ENCODE measurements at regions not wholly inside any gene's neighbourhood (a gene's known extent, or its start where the extent isn't known, plus 50 kb on each side); places are given as distances from the start of the nearest gene placed in this dataset.

- no peaks in the 10 kb centered on the region for H3K36me3 Mint-ChIP-seq (ENCODE audit: low read depth)
- H3K27me3 Mint-ChIP-seq (ENCODE audit: low read depth), result no peaks in the 10 kb centered on the region
- H3K4me3 Mint-ChIP-seq (ENCODE audit: unreplicated experiment), result no peak overlapping the region
- DNase-seq (ENCODE audit: low spot score), result no peak
- no peaks in the 10 kb centered on the region for H3K4me1 Mint-ChIP-seq (ENCODE audit: low read depth)
- no peak for TF ChIP-seq CTCF (IDR thresholded peaks at IDR 0.05)
- no peak overlapping the region for H3K27ac Mint-ChIP-seq (ENCODE audit: unreplicated experiment)
- peaks cover 2% of the 10 kb centered on the region for H3K9me3 Mint-ChIP-seq (ENCODE audit: low read depth)
Observed at GRCh38 chr2:144054911-144055310, 465.0 kb downstream of the ZEB2 start.

- peaks cover 7% of the 10 kb centered on the region for H3K4me1 Mint-ChIP-seq (ENCODE audit: low read depth)
- TF ChIP-seq CTCF (IDR thresholded peaks at IDR 0.05), result no peak
- H3K27me3 Mint-ChIP-seq (ENCODE audit: low read depth), result no peaks in the 10 kb centered on the region
- H3K27ac Mint-ChIP-seq (ENCODE audit: unreplicated experiment), result no peak overlapping the region
- no peak for DNase-seq (ENCODE audit: low spot score)
- H3K4me3 Mint-ChIP-seq (ENCODE audit: unreplicated experiment), result no peak overlapping the region
- no peaks in the 10 kb centered on the region for H3K36me3 Mint-ChIP-seq (ENCODE audit: low read depth)
- H3K9me3 Mint-ChIP-seq (ENCODE audit: low read depth), result no peaks in the 10 kb centered on the region
Observed at GRCh38 chr2:144052083-144052482, 467.8 kb downstream of the ZEB2 start.

GRCh38 chr2:144049137-144049536 lies 470.8 kb downstream of the ZEB2 start:
- TF ChIP-seq CTCF (IDR thresholded peaks at IDR 0.05), result no peak
- no peaks in the 10 kb centered on the region for H3K9me3 Mint-ChIP-seq (ENCODE audit: low read depth)
- H3K36me3 Mint-ChIP-seq (ENCODE audit: low read depth), result no peaks in the 10 kb centered on the region
- peaks cover 7% of the 10 kb centered on the region for H3K4me1 Mint-ChIP-seq (ENCODE audit: low read depth)
- H3K27me3 Mint-ChIP-seq (ENCODE audit: low read depth), result no peaks in the 10 kb centered on the region
- H3K27ac Mint-ChIP-seq (ENCODE audit: unreplicated experiment), result no peak overlapping the region
- no peak overlapping the region for H3K4me3 Mint-ChIP-seq (ENCODE audit: unreplicated experiment)
- DNase-seq (ENCODE audit: low spot score), result no peak

- no peak for DNase-seq (ENCODE audit: low spot score)
- Mint-ChIP-seq H3K4me1 (ENCODE audit: low read depth) (peaks cover 7% of the 10 kb centered on the region), H3K27me3 (ENCODE audit: low read depth) (no peaks in the 10 kb centered on the region), H3K27ac (ENCODE audit: unreplicated experiment) (no peak overlapping the region), H3K9me3 (ENCODE audit: low read depth) (no peaks in the 10 kb centered on the region), H3K4me3 (ENCODE audit: unreplicated experiment) (no peak overlapping the region), H3K36me3 (ENCODE audit: low read depth) (no peaks in the 10 kb centered on the region)
- TF ChIP-seq CTCF (IDR thresholded peaks at IDR 0.05), result no peak
Observed at GRCh38 chr2:144048631-144049060, 471.3 kb downstream of the ZEB2 start.

- H3K9me3 Mint-ChIP-seq (ENCODE audit: low read depth), result no peaks in the 10 kb centered on the region
- no peak for TF ChIP-seq CTCF (IDR thresholded peaks at IDR 0.05)
- no peaks in the 10 kb centered on the region for H3K36me3 Mint-ChIP-seq (ENCODE audit: low read depth)
- peaks cover 9% of the 10 kb centered on the region for H3K4me1 Mint-ChIP-seq (ENCODE audit: low read depth)
- H3K27ac Mint-ChIP-seq (ENCODE audit: unreplicated experiment), result no peak overlapping the region
- no peak for DNase-seq (ENCODE audit: low spot score)
- H3K4me3 Mint-ChIP-seq (ENCODE audit: unreplicated experiment), result no peak overlapping the region
- H3K27me3 Mint-ChIP-seq (ENCODE audit: low read depth), result no peaks in the 10 kb centered on the region
Observed at GRCh38 chr2:144042751-144043150, 477.2 kb downstream of the ZEB2 start.

Measured in chondrocyte (in vitro differentiated cells).